B cell (primary cell): ENCODE measurements at regions not wholly inside any gene's neighbourhood (a gene's known extent, or its start where the extent isn't known, plus 50 kb on each side); places are given as distances from the start of the nearest gene placed in this dataset.

ENCODE experiments used
- ATAC-seq: fragments of 200-7000 bp; cut with Tn5 transposase; one replicate; pipeline ENCODE4 v1.10.0; 2021; ENCODE audit warnings: low read depth, mild to moderate bottlenecking, moderate number of reproducible peaks, moderate library complexity
- CTCF ChIA-PET: fragments of 350-600 bp; sonication (Branson Sonifier 250); formaldehyde crosslinking; loops from one replicate; lab custom pipeline; 2021; ENCODE audit warnings: antibody characterized with exemption, inconsistent platforms; lab: Charles Lee
- POLR2A ChIA-PET: fragments of 350-600 bp; sonication (Branson Sonifier 250); formaldehyde crosslinking; loops from one replicate; lab custom pipeline; 2021; ENCODE audit warnings: antibody characterized with exemption; lab: Charles Lee
- DNase-seq: peaks from one replicate; pipeline ENCODE4 v3.0.0; 2013
- H2AFZ ChIP-seq: 2 replicates; pipeline ENCODE4 v1.6.1; 2012; ENCODE audit warnings: mild to moderate bottlenecking, low read depth, low read length; ENCODE audit not compliant: insufficient read depth, poor library complexity, severe bottlenecking
- H3K27ac ChIP-seq, 2 donors: 1 replicate in 1 of 2; 2 replicates in 1 of 2; pipeline ENCODE4 v1.5.1; 2012 to 2013; ENCODE audit warnings: low read length in 2 of 2, mild to moderate bottlenecking in 2 of 2, moderate library complexity in 1 of 2
- H3K27me3 ChIP-seq, 4 experiments: fragments of 200-600 bp in 1 of 4; sonication (generic) in 1 of 4; replicated peaks in 1 of 4; 1 replicate in 2 of 4; 2 replicates in 2 of 4; pipeline versions ENCODE4 v1.6.1 to v1.7.0; 2013 to 2016; ENCODE audit warnings: low read length in 3 of 4, mild to moderate bottlenecking in 2 of 4, mixed read lengths in 1 of 4, moderate library complexity in 1 of 4; ENCODE audit not compliant: insufficient read depth in 4 of 4, control insufficient read depth in 3 of 4; ENCODE audit errors: control extremely low read depth in 1 of 4
- H3K36me3 ChIP-seq, 2 experiments: replicated peaks in 1 of 2; 1 replicate in 1 of 2; 2 replicates in 1 of 2; pipeline versions ENCODE4 v1.6.1 to v1.7.1; 2013; ENCODE audit warnings: low read length in 1 of 2; ENCODE audit not compliant: insufficient read depth in 2 of 2, control insufficient read depth in 1 of 2; ENCODE audit errors: control extremely low read depth in 1 of 2, extremely low read depth in 1 of 2
- H3K4me1 ChIP-seq, 2 donors: fragments of 200-600 bp in 1 of 2; sonication (generic) in 1 of 2; 1 replicate in 1 of 2; 2 replicates in 1 of 2; pipeline versions ENCODE4 v1.5.1 to v1.6.1; 2013 to 2017; ENCODE audit warnings: low read length in 2 of 2; ENCODE audit not compliant: control insufficient read depth in 2 of 2, insufficient read depth in 2 of 2
- H3K4me2 ChIP-seq: replicated peaks from 2 replicates; pipeline ENCODE3; 2012; ENCODE audit warnings: mild to moderate bottlenecking, low read depth, low read length; ENCODE audit not compliant: poor library complexity, severe bottlenecking
- H3K4me3 ChIP-seq, 5 experiments: fragments of 200-600 bp in 1 of 5; sonication (generic) in 1 of 5; 1 replicate in 3 of 5; 2 replicates in 2 of 5; pipeline versions ENCODE4 v1.5.1 to v1.7.0; 2011 to 2016; ENCODE audit warnings: low read length in 4 of 5, mild to moderate bottlenecking in 4 of 5, low read depth in 2 of 5, control low read depth in 1 of 5, moderate library complexity in 1 of 5; ENCODE audit not compliant: insufficient read depth in 1 of 5; ENCODE audit errors: control extremely low read depth in 1 of 5, extremely low read depth in 1 of 5
- H3K79me2 ChIP-seq: fragments of 200-600 bp; sonication (generic); one replicate; pipeline ENCODE4 v1.6.0; 2016; ENCODE audit warnings: low read length; ENCODE audit not compliant: control insufficient read depth, insufficient read depth
- H3K9ac ChIP-seq: fragments of 200-600 bp; sonication (generic); 2 replicates; pipeline ENCODE4 v1.6.1; 2017; ENCODE audit warnings: mild to moderate bottlenecking, low read length, moderate library complexity
- H3K9me3 ChIP-seq, 3 donors: one replicate each; pipeline versions ENCODE4 v1.6.1 to v1.7.1; 2013; ENCODE audit warnings: low read length in 2 of 3; ENCODE audit not compliant: control insufficient read depth in 2 of 3, insufficient read depth in 1 of 3; ENCODE audit errors: control extremely low read depth in 1 of 3
- H4K20me1 ChIP-seq: 2 replicates; pipeline ENCODE4 v1.6.0; 2012; ENCODE audit warnings: mild to moderate bottlenecking, low read length; ENCODE audit not compliant: insufficient read depth, control insufficient read depth, poor library complexity, severe bottlenecking
- H3K27ac Mint-ChIP-seq: one replicate; pipeline ENCODE4 v1.8.0; 2021; ENCODE audit warnings: mixed read lengths
- H3K27me3 Mint-ChIP-seq: one replicate; pipeline ENCODE4 v1.8.0; 2021; ENCODE audit warnings: mixed read lengths
- H3K4me1 Mint-ChIP-seq: one replicate; pipeline ENCODE4 v1.8.0; 2021; ENCODE audit warnings: mixed read lengths
- H3K4me3 Mint-ChIP-seq: one replicate; pipeline ENCODE4 v1.8.0; 2021; ENCODE audit warnings: mixed read lengths
- H3K9me3 Mint-ChIP-seq: one replicate; pipeline ENCODE4 v1.8.0; 2022; ENCODE audit warnings: mixed read lengths; ENCODE audit not compliant: insufficient read depth
- CTCF ChIP-seq: fragments of 200-600 bp; IDR thresholded peaks from one replicate; pipeline ENCODE4 v1.8.0; 2022; ENCODE audit warnings: antibody characterized with exemption, mild to moderate bottlenecking
- EZH2 ChIP-seq: IDR thresholded peaks from 2 replicates; pipeline ENCODE4 v1.6.1; 2012; ENCODE audit warnings: borderline replicate concordance, low read depth, mild to moderate bottlenecking, moderate library complexity, low read length; ENCODE audit not compliant: insufficient read depth, poor library complexity, severe bottlenecking
- WGBS: methylation state at CpG from one replicate; pipeline ENCODE4 v1.1.5; 2013; ENCODE audit warnings: missing lambda C conversion rate; ENCODE audit not compliant: insufficient coverage; 5-methylcytosine and 5-hydroxymethylcytosine counted together
- intact Hi-C: fragments of 100-400 bp; cut with micrococcal nuclease; formaldehyde crosslinking; loops from one replicate; pipeline ENCODE4 v1.10.0; 2022

GRCh38 chr15:94582368-94582767 is 351.0 kb downstream of the MCTP2 start:
- Histone ChIP-seq H3K79me2 (no peaks in the 10 kb centered on the region), H3K4me1 (no peaks in the 10 kb centered on the region), H3K36me3 (no peaks in the 10 kb centered on the region), H3K9ac (no peak overlapping the region), H3K9me3 (no peaks in the 10 kb centered on the region), H3K27ac (no peak overlapping the region), H3K4me3 (no peak overlapping the region), H4K20me1 (no peaks in the 10 kb centered on the region), H3K4me2 (no peak overlapping the region), H2AFZ (no peak overlapping the region), H3K27me3 (peaks cover 0 to 25% (median 17%) of the 10 kb centered on the region in 4 experiments)
- H3K27me3 Mint-ChIP-seq = peaks cover 70% of the 10 kb centered on the region
- no peak overlapping the region for H3K4me3 Mint-ChIP-seq
- no peak overlapping the region for H3K27ac Mint-ChIP-seq
- 0% methylated on average over 1 of the region's 3 CpGs for WGBS
- intact Hi-C loops = no loop called here
- POLR2A ChIA-PET = no interaction called here
- CTCF ChIA-PET = interaction anchor here (1.3 kb wide), 1 partner anchor 9 kb away, joined by 3 read pairs; no protein-coding TSS in a partner anchor
- peaks cover 8% of the 10 kb centered on the region for H3K4me1 Mint-ChIP-seq
- TF ChIP-seq CTCF = no peak
- TF ChIP-seq EZH2 = no peak
- ATAC-seq (no peak), DNase-seq (no peak)
- H3K9me3 Mint-ChIP-seq = no peaks in the 10 kb centered on the region

- POLR2A ChIA-PET = no interaction called here
- no peak overlapping the region for H3K9ac ChIP-seq
- Mint-ChIP-seq H3K27ac (no peak overlapping the region), H3K9me3 (no peaks in the 10 kb centered on the region), H3K4me1 (peaks cover 8% of the 10 kb centered on the region), H3K27me3 (peaks cover 74% of the 10 kb centered on the region), H3K4me3 (no peak overlapping the region)
- no peak for ATAC-seq
- H3K36me3 ChIP-seq = no peaks in the 10 kb centered on the region
- no peak for TF ChIP-seq EZH2
- no peak for TF ChIP-seq CTCF
- peak; percentile 6 for DNase-seq
- CTCF ChIA-PET = no interaction called here
- H3K9me3 ChIP-seq = no peaks in the 10 kb centered on the region
- peaks cover 0 to 23% (median 17%) of the 10 kb centered on the region in 4 experiments for H3K27me3 ChIP-seq
- intact Hi-C loops = no loop called here
- no peaks in the 10 kb centered on the region for H3K79me2 ChIP-seq
- H3K4me3 ChIP-seq = no peak overlapping the region
- no peaks in the 10 kb centered on the region for H3K4me1 ChIP-seq
- no peak overlapping the region for H2AFZ ChIP-seq
- 0% methylated on average over 2 of the region's 11 CpGs for WGBS
- no peaks in the 10 kb centered on the region for H4K20me1 ChIP-seq
- H3K27ac ChIP-seq = no peak overlapping the region
- peak overlapping the region; percentile 20 for H3K4me2 ChIP-seq
These were observed 353.5 kb downstream of the MCTP2 start for GRCh38 chr15:94584833-94585244.
